Lower lobe of right lung (tissue), 2 donors: ENCODE measurements at regions not wholly inside any gene's neighbourhood (a gene's known extent, or its start where the extent isn't known, plus 50 kb on each side); places are given as distances from the start of the nearest gene placed in this dataset.
"Not testable (repeated sequence)": the region's sequence is repeated elsewhere in the genome, so short reads cannot be mapped to it uniquely, and the experiment has no call there.

Experiments
- ATAC-seq, 2 donors: fragments of 200-7000 bp; cut with Tn5 transposase; one replicate each; pipeline ENCODE4 v1.9.1; 2020 to 2022; ENCODE audit warnings: mild to moderate bottlenecking in 2 of 2, moderate library complexity in 2 of 2
- DNase-seq: peaks from one replicate; pipeline ENCODE4 v3.0.0-alpha.2; 2020
- H3K27ac ChIP-seq: fragments of 200-600 bp; one replicate; pipeline ENCODE4 v1.8.0; 2022
- H3K27me3 ChIP-seq: fragments of 200-600 bp; one replicate; pipeline ENCODE4 v1.8.0; 2022; ENCODE audit warnings: low read depth
- H3K36me3 ChIP-seq: fragments of 200-600 bp; one replicate; pipeline ENCODE4 v1.8.0; 2022; ENCODE audit warnings: mild to moderate bottlenecking
- H3K4me1 ChIP-seq: fragments of 200-600 bp; one replicate; pipeline ENCODE4 v1.8.0; 2022
- H3K4me3 ChIP-seq: fragments of 200-600 bp; one replicate; pipeline ENCODE4 v1.8.0; 2022; ENCODE audit warnings: mild to moderate bottlenecking
- H3K9me3 ChIP-seq: fragments of 200-600 bp; one replicate; pipeline ENCODE4 v1.8.0; 2022
- CTCF ChIP-seq: fragments of 200-600 bp; IDR thresholded peaks from one replicate; pipeline ENCODE4 v1.8.0; 2022; ENCODE audit warnings: antibody characterized with exemption, mild to moderate bottlenecking
- intact Hi-C: fragments of 100-400 bp; cut with DNase I; formaldehyde crosslinking; loops from one replicate; pipeline ENCODE4 v1.11.0; 2022
- donor health status: DM: no; HTN: yes; CAD: no; lungs with severe emphysema.

- DNase-seq (no peak), ATAC-seq (no peak)
- Histone ChIP-seq H3K27me3 (no peaks in the 10 kb centered on the region), H3K4me3 (no peak overlapping the region), H3K9me3 (no peaks in the 10 kb centered on the region), H3K4me1 (no peaks in the 10 kb centered on the region), H3K27ac (no peak overlapping the region), H3K36me3 (no peaks in the 10 kb centered on the region)
- intact Hi-C loops, result no loop called here
- no peak for TF ChIP-seq CTCF
Measured at GRCh38 chr3:140777631-140778233, 99.9 kb downstream of the TRIM42 start.

- Histone ChIP-seq H3K27me3 (no peaks in the 10 kb centered on the region), H3K9me3 (peaks cover 17% of the 10 kb centered on the region)
- intact Hi-C loops, result no loop called here
Measured at GRCh38 chr3:140791368-140791767, 113.5 kb downstream of the TRIM42 start.

GRCh38 chr3:140794507-140794906 is 116.6 kb downstream of the TRIM42 start:
- intact Hi-C loops, result no loop called here
- ATAC-seq (no peak), DNase-seq (no peak)
- Histone ChIP-seq H3K4me1 (no peaks in the 10 kb centered on the region), H3K9me3 (peaks cover 22% of the 10 kb centered on the region), H3K27ac (no peak overlapping the region), H3K27me3 (no peaks in the 10 kb centered on the region), H3K36me3 (no peaks in the 10 kb centered on the region), H3K4me3 (no peak overlapping the region)
- no peak for TF ChIP-seq CTCF

More at GRCh38 chr3:140791368-140791767, 113.5 kb downstream of the TRIM42 start:
- H3K4me3 ChIP-seq, result no peak overlapping the region
- no peaks in the 10 kb centered on the region for H3K36me3 ChIP-seq
- H3K4me1 ChIP-seq, result no peaks in the 10 kb centered on the region
- no peak overlapping the region for H3K27ac ChIP-seq
- ATAC-seq (no peak), DNase-seq (no peak)
- TF ChIP-seq CTCF, result no peak

DNA sequence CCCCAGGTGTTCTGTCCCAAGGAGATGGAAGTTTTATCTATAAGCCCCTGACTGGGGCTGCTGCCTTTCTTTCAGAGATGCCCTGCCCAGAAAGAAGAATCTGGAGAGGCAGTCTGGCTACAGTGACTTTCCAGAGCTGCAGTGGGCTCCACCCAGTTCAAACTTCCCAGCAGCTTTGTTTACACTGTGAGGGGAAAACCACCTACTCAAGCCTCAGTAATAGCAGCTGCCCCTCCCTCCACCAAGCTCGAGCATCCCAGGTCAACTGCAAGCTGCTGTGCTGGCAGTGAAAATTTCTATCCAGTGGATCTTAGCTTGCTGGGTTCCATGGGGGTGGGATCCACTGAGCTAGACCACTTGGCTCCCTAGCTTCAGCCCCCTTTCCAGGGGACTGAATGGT is 125.0 kb downstream of the TRIM42 start:
- H3K27me3 ChIP-seq, result not testable (repeated sequence)

DNA sequence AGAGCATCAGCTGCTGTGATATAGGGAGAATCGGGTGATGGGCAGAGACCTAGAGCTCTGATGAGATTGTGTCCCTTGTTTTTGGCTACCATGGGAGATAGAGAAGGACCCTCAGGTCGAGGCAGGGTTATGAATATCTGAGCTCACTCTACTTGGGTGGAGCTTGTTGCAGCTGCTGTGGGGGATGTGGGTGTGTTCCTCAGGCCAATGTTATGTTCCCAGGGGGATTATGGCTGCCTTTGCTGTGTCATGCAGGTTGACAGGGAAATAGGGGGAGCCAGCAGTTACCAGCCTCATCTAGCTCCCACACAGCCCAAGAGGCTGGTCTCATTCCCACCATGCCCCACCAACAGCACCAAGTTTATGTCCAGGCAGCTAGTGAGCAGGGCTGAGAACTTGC is 131.5 kb downstream of the TRIM42 start:
- H3K4me1 ChIP-seq, result no peaks in the 10 kb centered on the region
- H3K4me3 ChIP-seq, result no peak overlapping the region
- no peaks in the 10 kb centered on the region for H3K9me3 ChIP-seq
- H3K27me3 ChIP-seq, result no peaks in the 10 kb centered on the region
- no peaks in the 10 kb centered on the region for H3K36me3 ChIP-seq
- no peak overlapping the region for H3K27ac ChIP-seq
- DNase-seq (no peak), ATAC-seq (no peak)
- no peak for TF ChIP-seq CTCF
- intact Hi-C loops, result no loop called here

More for the DNA sequence above, 125.0 kb downstream of the TRIM42 start:
- H3K36me3 ChIP-seq, intact Hi-C loops, H3K4me1 ChIP-seq, H3K27ac ChIP-seq, DNase-seq, H3K4me3 ChIP-seq: not testable (repeated sequence)
- ATAC-seq, result peak in 1 of 2 donors; percentile 35
- peaks cover 13% of the 10 kb centered on the region for H3K9me3 ChIP-seq

DNA sequence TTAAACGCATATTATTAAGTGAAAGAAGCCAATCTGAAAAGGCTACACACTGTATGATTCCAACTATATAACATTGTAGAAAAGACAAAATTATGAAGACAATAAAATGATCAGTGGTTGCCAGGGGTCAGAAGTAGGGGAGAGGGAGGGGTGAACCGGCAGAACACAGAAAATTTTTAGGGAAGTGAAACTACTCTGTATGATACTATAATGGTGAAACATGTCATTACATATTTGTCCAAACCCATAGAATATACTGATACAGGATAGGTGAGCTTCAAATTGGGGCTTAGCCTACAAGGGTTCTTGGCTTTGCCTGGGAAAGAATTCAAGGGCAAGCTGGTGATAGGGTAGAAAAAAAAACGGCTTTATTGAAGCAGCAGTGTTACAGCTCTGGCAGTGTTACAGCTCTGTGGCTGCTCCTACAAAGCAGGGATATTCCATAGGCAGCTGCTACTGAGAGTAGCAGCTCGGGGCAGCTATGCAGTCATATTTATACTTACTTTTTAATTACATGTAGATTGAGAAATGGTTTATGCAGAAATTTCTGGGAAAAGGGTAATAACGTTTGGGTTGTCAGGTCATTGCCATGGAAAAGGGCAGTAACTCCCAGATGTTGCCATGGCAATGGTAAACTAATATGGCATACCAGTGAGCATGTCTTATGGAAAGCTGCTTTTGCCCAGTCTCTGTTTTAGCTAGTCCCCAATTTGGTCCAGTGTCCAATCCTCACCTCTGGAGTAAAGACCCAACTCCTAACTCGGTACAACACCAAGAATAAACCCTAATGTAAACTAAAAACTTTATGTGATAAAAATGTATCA is 125.1 kb upstream of the SLC25A36 start:
- no peak for ATAC-seq
- intact Hi-C loops, result no loop called here

More for the DNA sequence above, 125.1 kb upstream of the SLC25A36 start:
- H3K9me3 ChIP-seq, result no peaks in the 10 kb centered on the region
- no peaks in the 10 kb centered on the region for H3K27me3 ChIP-seq
- H3K27ac ChIP-seq, result no peak overlapping the region
- no peaks in the 10 kb centered on the region for H3K36me3 ChIP-seq
- DNase-seq, result no peak
- no peaks in the 10 kb centered on the region for H3K4me1 ChIP-seq
- no peak overlapping the region for H3K4me3 ChIP-seq
- TF ChIP-seq CTCF, result no peak
